Breast epithelium (tissue), 3 donors: ENCODE measurements at regions not wholly inside any gene's neighbourhood (a gene's known extent, or its start where the extent isn't known, plus 50 kb on each side); places are given as distances from the start of the nearest gene placed in this dataset.

Experiments used
- POLR2A ChIP-seq: fragments of 450-650 bp; IDR thresholded peaks from one replicate; pipeline ENCODE4 v1.6.1; 2016; ENCODE audit warnings: antibody characterized with exemption, mild to moderate bottlenecking, moderate library complexity
- POLR2AphosphoS5 ChIP-seq, 3 donors: sonication (generic); formaldehyde crosslinking; IDR thresholded peaks; one replicate each; pipeline ENCODE4 v1.6.1; 2017; ENCODE audit warnings: antibody characterized with exemption in 3 of 3
- TF ChIP-seq, protein P1 (sequence below), 3 donors: fragments of 450-650 bp; IDR thresholded peaks; one replicate each; pipeline ENCODE4 v1.5.1; 2016 to 2017; ENCODE audit warnings: antibody characterized with exemption in 3 of 3, mild to moderate bottlenecking in 3 of 3, moderate library complexity in 3 of 3

- no peak for TF ChIP-seq POLR2AphosphoS5 (IDR thresholded peaks at IDR 0.05)
- TF ChIP-seq, protein P1, sequence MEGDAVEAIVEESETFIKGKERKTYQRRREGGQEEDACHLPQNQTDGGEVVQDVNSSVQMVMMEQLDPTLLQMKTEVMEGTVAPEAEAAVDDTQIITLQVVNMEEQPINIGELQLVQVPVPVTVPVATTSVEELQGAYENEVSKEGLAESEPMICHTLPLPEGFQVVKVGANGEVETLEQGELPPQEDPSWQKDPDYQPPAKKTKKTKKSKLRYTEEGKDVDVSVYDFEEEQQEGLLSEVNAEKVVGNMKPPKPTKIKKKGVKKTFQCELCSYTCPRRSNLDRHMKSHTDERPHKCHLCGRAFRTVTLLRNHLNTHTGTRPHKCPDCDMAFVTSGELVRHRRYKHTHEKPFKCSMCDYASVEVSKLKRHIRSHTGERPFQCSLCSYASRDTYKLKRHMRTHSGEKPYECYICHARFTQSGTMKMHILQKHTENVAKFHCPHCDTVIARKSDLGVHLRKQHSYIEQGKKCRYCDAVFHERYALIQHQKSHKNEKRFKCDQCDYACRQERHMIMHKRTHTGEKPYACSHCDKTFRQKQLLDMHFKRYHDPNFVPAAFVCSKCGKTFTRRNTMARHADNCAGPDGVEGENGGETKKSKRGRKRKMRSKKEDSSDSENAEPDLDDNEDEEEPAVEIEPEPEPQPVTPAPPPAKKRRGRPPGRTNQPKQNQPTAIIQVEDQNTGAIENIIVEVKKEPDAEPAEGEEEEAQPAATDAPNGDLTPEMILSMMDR (IDR thresholded peaks at IDR 0.05): no peak
- no peak for TF ChIP-seq POLR2A
Measured at GRCh38 chr2:65528241-65528574, 95.8 kb upstream of the SPRED2 start.
